HepG2 (cell line): ENCODE measurements at regions not wholly inside any gene's neighbourhood (a gene's known extent, or its start where the extent isn't known, plus 50 kb on each side); places are given as distances from the start of the nearest gene placed in this dataset.

ENCODE experiments used
- ATAC-seq: fragments of 200-7000 bp; cut with Tn5 transposase; 3 replicates; pipeline ENCODE4 v1.9.1; 2020; ENCODE audit warnings: mild to moderate bottlenecking, moderate library complexity
- BruUV-seq: library from RNA; stranded (reverse); fragments of 400-500 nt; replicated peaks from 2 replicates; lab custom pipeline; 2021; lab: Mats Ljungman, UMichigan
- CTCF ChIA-PET: fragments of 300-600 bp; formaldehyde crosslinking; extraction: SDS; loops from one replicate; lab custom pipeline; 2021; ENCODE audit warnings: low total read pairs, inconsistent platforms, low intra/inter-chr PET ratio; lab: Yijun Ruan, JAX
- POLR2A ChIA-PET: fragments of 350-600 bp; sonication (Branson Sonifier 250); formaldehyde crosslinking; loops from one replicate; lab custom pipeline; 2020; ENCODE audit warnings: antibody characterized with exemption, inconsistent platforms; lab: Yijun Ruan, JAX
- DNase-seq: peaks from one replicate; pipeline ENCODE4 v3.0.0-alpha.2; 2015; ENCODE audit warnings: low spot score
- FAIRE-seq: peaks from 3 replicates; lab custom pipeline; 2011; peaks lifted over from hg19 to GRCh38; lab: Jason Lieb, UNC
- H2AFZ ChIP-seq: one replicate; pipeline ENCODE4 v1.6.1; 2011; ENCODE audit warnings: low read length, inconsistent platforms
- H3K27ac ChIP-seq: fragments of 300-600 bp; 3 replicates; pipeline ENCODE4 v1.8.0; 2011; ENCODE audit warnings: mixed run types, mild to moderate bottlenecking, mixed read lengths, low read length, inconsistent platforms; ENCODE audit not compliant: insufficient read depth; ENCODE audit errors: extremely low read length
- H3K27me3 ChIP-seq, 2 experiments: fragments of 200-600 bp in 1 of 2; 2 replicates in 1 of 2; 3 replicates in 1 of 2; pipeline versions ENCODE4 v1.6.0 to v1.8.0; 2011; ENCODE audit warnings: low read length in 2 of 2, mild to moderate bottlenecking in 2 of 2, moderate library complexity in 2 of 2, inconsistent platforms in 1 of 2; ENCODE audit not compliant: insufficient read depth in 2 of 2, control insufficient read depth in 1 of 2
- H3K36me3 ChIP-seq, 2 experiments: fragments of 200-600 bp in 1 of 2; replicated peaks in 1 of 2; 2 replicates in 1 of 2; 3 replicates in 1 of 2; pipeline versions ENCODE4 v1.5.1 to v1.8.0; 2011; ENCODE audit warnings: low read length in 2 of 2, inconsistent platforms in 1 of 2; ENCODE audit not compliant: insufficient read depth in 2 of 2, control insufficient read depth in 1 of 2
- H3K4me1 ChIP-seq: 2 replicates; pipeline ENCODE4 v1.5.1; 2012; ENCODE audit warnings: low read length, inconsistent platforms; ENCODE audit not compliant: insufficient read depth
- H3K4me2 ChIP-seq: 2 replicates; pipeline ENCODE4 v1.6.0; 2011; ENCODE audit warnings: low read depth, low read length, inconsistent platforms
- H3K4me3 ChIP-seq, 3 experiments: fragments of 200-600 bp in 1 of 3; sonication (generic), shearing (Covaris generic) in 1 of 3; replicated peaks in 1 of 3; 2 replicates each; pipeline ENCODE4 v1.5.1; 2011 to 2016; ENCODE audit warnings: low read length in 3 of 3, inconsistent platforms in 2 of 3, low read depth in 2 of 3, mild to moderate bottlenecking in 2 of 3, control low read depth in 1 of 3, mixed read lengths in 1 of 3; ENCODE audit not compliant: insufficient read depth in 1 of 3
- H3K79me2 ChIP-seq: one replicate; pipeline ENCODE4 v1.6.1; 2011; ENCODE audit warnings: low read length, inconsistent platforms; ENCODE audit not compliant: insufficient read depth
- H3K9ac ChIP-seq: 2 replicates; pipeline ENCODE4 v1.6.0; 2011; ENCODE audit warnings: mild to moderate bottlenecking, low read depth, low read length, inconsistent platforms; ENCODE audit not compliant: insufficient read depth
- H3K9me3 ChIP-seq: 2 replicates; pipeline ENCODE4 v1.5.1; 2012; ENCODE audit warnings: mild to moderate bottlenecking, low read length
- H4K20me1 ChIP-seq: 2 replicates; pipeline ENCODE4 v1.6.0; 2011; ENCODE audit warnings: inconsistent platforms, mild to moderate bottlenecking, low read length, moderate library complexity; ENCODE audit not compliant: insufficient read depth
- CC2D1A ChIP-seq: sonication (generic); formaldehyde crosslinking; IDR thresholded peaks from 2 replicates; pipeline ENCODE4 v1.8.1; 2023; ENCODE audit warnings: mild to moderate bottlenecking, missing genetic modification reagents
- KAT8 ChIP-seq: IDR thresholded peaks from 2 replicates; pipeline ENCODE4 v1.6.1; 2016; ENCODE audit warnings: missing genetic modification reagents, missing compliant biosample characterization
- STAT6 ChIP-seq: sonication (generic); formaldehyde crosslinking; IDR thresholded peaks from 2 replicates; pipeline ENCODE4 v1.4.0; 2020; ENCODE audit warnings: missing genetic modification reagents, mild to moderate bottlenecking, borderline replicate concordance
- TBX2 ChIP-seq: sonication (generic); formaldehyde crosslinking; IDR thresholded peaks from 2 replicates; pipeline ENCODE4 v1.5.0; 2020; ENCODE audit warnings: missing genetic modification reagents, mild to moderate bottlenecking, borderline replicate concordance
- WGBS: methylation state at CpG from one replicate; pipeline ENCODE4 v1.1.6; 2017; ENCODE audit warnings: low lambda C conversion rate; 5-methylcytosine and 5-hydroxymethylcytosine counted together
- in situ Hi-C: cut with HindIII; loops from 2 replicates; pipeline ENCODE4 v1.10.0; 2017; ENCODE audit warnings: low pct_unique_long_range_greater_than_20kb; ENCODE audit not compliant: extremely low pct_ligation_motif_present
- intact Hi-C: fragments of 100-400 bp; cut with micrococcal nuclease; formaldehyde crosslinking; loops from one replicate; pipeline ENCODE4 v1.10.0; 2022; ENCODE audit not compliant: unreplicated experiment

- Histone ChIP-seq H4K20me1 (no peaks in the 10 kb centered on the region), H3K27ac (no peak overlapping the region), H3K79me2 (no peaks in the 10 kb centered on the region), H3K9ac (no peak overlapping the region), H2AFZ (no peak overlapping the region), H3K4me2 (no peak overlapping the region), H3K27me3 (no peaks in the 10 kb centered on the region), H3K4me3 (no peak overlapping the region), H3K36me3 (no peaks in the 10 kb centered on the region), H3K9me3 (peaks cover 90% of the 10 kb centered on the region), H3K4me1 (no peaks in the 10 kb centered on the region)
- 8% methylated on average over 4 of the region's 4 CpGs for WGBS
- intact Hi-C loops, result no loop called here
- CTCF ChIA-PET, result no interaction called here
- POLR2A ChIA-PET, result no interaction called here
- DNase-seq (no peak), ATAC-seq (no peak), FAIRE-seq (no peak)
- TF ChIP-seq CC2D1A (CRISPR knock-in tag) (no peak), KAT8 (CRISPR knock-in tag) (no peak)
- no TSS peak for BruUV-seq
- in situ Hi-C loops, result no loop called here
Observed at GRCh38 chr21:27078915-27079314, 112.0 kb upstream of the ADAMTS5 start.

- no peak for FAIRE-seq
- H3K79me2 ChIP-seq, result no peaks in the 10 kb centered on the region
- POLR2A ChIA-PET, result no interaction called here
- no peaks in the 10 kb centered on the region for H3K27me3 ChIP-seq
- intact Hi-C loops (no loop called here), in situ Hi-C loops (no loop called here)
- no peaks in the 10 kb centered on the region for H4K20me1 ChIP-seq
- no peak overlapping the region for H3K9ac ChIP-seq
- H3K4me2 ChIP-seq, result no peak overlapping the region
- TF ChIP-seq STAT6 (CRISPR knock-in tag) (no peak), TBX2 (no peak)
- no peaks in the 10 kb centered on the region for H3K36me3 ChIP-seq
- H3K4me3 ChIP-seq, result no peak overlapping the region
- no peak for ATAC-seq
- 0% methylated on average over 4 of the region's 4 CpGs for WGBS
- H2AFZ ChIP-seq, result no peak overlapping the region
- H3K4me1 ChIP-seq, result no peaks in the 10 kb centered on the region
- CTCF ChIA-PET, result no interaction called here
- DNase-seq, result no peak
- peaks cover 92% of the 10 kb centered on the region for H3K9me3 ChIP-seq
- no peak overlapping the region for H3K27ac ChIP-seq
- BruUV-seq, result no TSS peak
Observed at GRCh38 chr21:27077501-27077900, 110.6 kb upstream of the ADAMTS5 start.
